HEK293 (cell line): ENCODE measurements at regions not wholly inside any gene's neighbourhood (a gene's known extent, or its start where the extent isn't known, plus 50 kb on each side); places are given as distances from the start of the nearest gene placed in this dataset.
A peak's percentile ranks its signal among the peaks of the same experiment; 100 is the strongest.

Source experiments
- GLI2 ChIP-seq: fragments of 450-650 bp; formaldehyde crosslinking; IDR thresholded peaks from 2 replicates; pipeline ENCODE4; 2017; ENCODE audit warnings: missing biosample characterization, missing genetic modification characterization, low read depth, borderline replicate concordance
- OSR2 ChIP-seq: fragments of 450-650 bp; formaldehyde crosslinking; IDR thresholded peaks from 2 replicates; pipeline ENCODE4 v1.5.1; 2016; ENCODE audit warnings: missing biosample characterization, missing genetic modification characterization
- ZEB2 ChIP-seq: fragments of 450-650 bp; formaldehyde crosslinking; IDR thresholded peaks from 2 replicates; pipeline ENCODE4 v1.5.1; 2016; ENCODE audit warnings: missing biosample characterization, missing genetic modification characterization
- ZNF10 ChIP-seq: fragments of 450-650 bp; formaldehyde crosslinking; IDR thresholded peaks from 2 replicates; pipeline ENCODE4 v1.5.1; 2017; ENCODE audit warnings: missing biosample characterization, missing genetic modification characterization
- ZNF530 ChIP-seq: fragments of 450-650 bp; formaldehyde crosslinking; IDR thresholded peaks from 2 replicates; pipeline ENCODE4 v1.5.1; 2016; ENCODE audit warnings: low read depth, missing biosample characterization, missing genetic modification characterization
- ZNF571 ChIP-seq: fragments of 450-650 bp; formaldehyde crosslinking; IDR thresholded peaks from 2 replicates; pipeline ENCODE4 v1.5.0; 2017; ENCODE audit warnings: missing biosample characterization, missing genetic modification characterization
- ZNF701 ChIP-seq: fragments of 450-650 bp; formaldehyde crosslinking; IDR thresholded peaks from 2 replicates; pipeline ENCODE4 v1.5.1; 2016; ENCODE audit warnings: missing biosample characterization, missing genetic modification characterization
- ZNF843 ChIP-seq: fragments of 450-650 bp; formaldehyde crosslinking; IDR thresholded peaks from 2 replicates; pipeline ENCODE4 v1.5.1; 2016; ENCODE audit warnings: missing biosample characterization, missing genetic modification characterization
- ZSCAN30 ChIP-seq: fragments of 450-650 bp; IDR thresholded peaks from 2 replicates; pipeline ENCODE4 v1.5.1; 2018; ENCODE audit warnings: missing biosample characterization, mild to moderate bottlenecking, missing genetic modification characterization, moderate library complexity
- TF ChIP-seq, protein P1 (sequence below): fragments of 450-650 bp; formaldehyde crosslinking; IDR thresholded peaks from 2 replicates; pipeline ENCODE4 v1.5.1; 2016; ENCODE audit warnings: missing biosample characterization, missing genetic modification characterization
- TF ChIP-seq, protein P2 (sequence below): fragments of 450-650 bp; formaldehyde crosslinking; IDR thresholded peaks from 2 replicates; pipeline ENCODE4 v1.5.1; 2016; ENCODE audit warnings: missing biosample characterization, missing genetic modification characterization
- TF ChIP-seq, protein P3 (sequence below): fragments of 450-650 bp; formaldehyde crosslinking; IDR thresholded peaks from 2 replicates; pipeline ENCODE4 v1.5.1; 2016; ENCODE audit warnings: missing biosample characterization, missing genetic modification characterization
- TF ChIP-seq, protein P4 (sequence below): fragments of 450-650 bp; formaldehyde crosslinking; IDR thresholded peaks from 2 replicates; pipeline ENCODE4 v1.5.1; 2016; ENCODE audit warnings: missing biosample characterization, missing genetic modification characterization, borderline replicate concordance
- TF ChIP-seq, protein P5 (sequence below): fragments of 450-650 bp; formaldehyde crosslinking; IDR thresholded peaks from 2 replicates; pipeline ENCODE4 v1.5.1; 2017; ENCODE audit warnings: missing biosample characterization, missing genetic modification characterization
- TF ChIP-seq, protein P6 (sequence below): fragments of 450-650 bp; formaldehyde crosslinking; IDR thresholded peaks from 2 replicates; pipeline ENCODE4 v1.5.1; 2016; ENCODE audit warnings: missing biosample characterization, missing genetic modification characterization

DNA sequence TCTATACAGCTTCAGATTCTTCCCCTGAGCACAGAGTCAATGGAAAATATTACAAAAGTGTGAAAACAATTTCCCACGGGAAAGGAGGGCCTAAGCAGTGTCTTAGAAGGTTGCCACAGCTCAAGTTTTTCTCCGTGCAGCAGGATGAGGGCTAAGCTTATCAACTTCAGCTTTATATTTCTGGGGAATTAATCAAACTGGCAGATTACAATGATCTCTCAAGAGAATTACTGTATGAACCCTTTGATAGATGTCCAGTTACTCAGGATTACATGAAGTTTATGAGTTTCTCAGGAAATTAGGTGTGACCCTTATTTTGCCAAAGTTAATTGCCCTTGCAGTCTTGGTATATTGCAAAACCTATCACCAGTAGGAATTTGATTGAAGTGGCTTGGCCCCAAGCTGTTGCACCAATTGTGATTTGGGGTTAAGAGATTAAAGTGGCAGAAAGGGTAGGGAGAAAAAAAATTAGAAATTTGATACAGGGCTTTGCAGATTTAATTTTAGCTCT, 298.4 kb downstream of the MAP2K6 start (continued):
- TF ChIP-seq, protein P1, sequence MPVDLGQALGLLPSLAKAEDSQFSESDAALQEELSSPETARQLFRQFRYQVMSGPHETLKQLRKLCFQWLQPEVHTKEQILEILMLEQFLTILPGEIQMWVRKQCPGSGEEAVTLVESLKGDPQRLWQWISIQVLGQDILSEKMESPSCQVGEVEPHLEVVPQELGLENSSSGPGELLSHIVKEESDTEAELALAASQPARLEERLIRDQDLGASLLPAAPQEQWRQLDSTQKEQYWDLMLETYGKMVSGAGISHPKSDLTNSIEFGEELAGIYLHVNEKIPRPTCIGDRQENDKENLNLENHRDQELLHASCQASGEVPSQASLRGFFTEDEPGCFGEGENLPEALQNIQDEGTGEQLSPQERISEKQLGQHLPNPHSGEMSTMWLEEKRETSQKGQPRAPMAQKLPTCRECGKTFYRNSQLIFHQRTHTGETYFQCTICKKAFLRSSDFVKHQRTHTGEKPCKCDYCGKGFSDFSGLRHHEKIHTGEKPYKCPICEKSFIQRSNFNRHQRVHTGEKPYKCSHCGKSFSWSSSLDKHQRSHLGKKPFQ = peak; percentile 92
- TF ChIP-seq ZNF10 (tag by site-specific recombination) = 0 out of 2 replicates have a peak, but pooled peaks have one; percentile 36
- TF ChIP-seq, protein P2, sequence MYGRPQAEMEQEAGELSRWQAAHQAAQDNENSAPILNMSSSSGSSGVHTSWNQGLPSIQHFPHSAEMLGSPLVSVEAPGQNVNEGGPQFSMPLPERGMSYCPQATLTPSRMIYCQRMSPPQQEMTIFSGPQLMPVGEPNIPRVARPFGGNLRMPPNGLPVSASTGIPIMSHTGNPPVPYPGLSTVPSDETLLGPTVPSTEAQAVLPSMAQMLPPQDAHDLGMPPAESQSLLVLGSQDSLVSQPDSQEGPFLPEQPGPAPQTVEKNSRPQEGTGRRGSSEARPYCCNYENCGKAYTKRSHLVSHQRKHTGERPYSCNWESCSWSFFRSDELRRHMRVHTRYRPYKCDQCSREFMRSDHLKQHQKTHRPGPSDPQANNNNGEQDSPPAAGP (tag by site-specific recombination) = no peak
- TF ChIP-seq, protein P3, sequence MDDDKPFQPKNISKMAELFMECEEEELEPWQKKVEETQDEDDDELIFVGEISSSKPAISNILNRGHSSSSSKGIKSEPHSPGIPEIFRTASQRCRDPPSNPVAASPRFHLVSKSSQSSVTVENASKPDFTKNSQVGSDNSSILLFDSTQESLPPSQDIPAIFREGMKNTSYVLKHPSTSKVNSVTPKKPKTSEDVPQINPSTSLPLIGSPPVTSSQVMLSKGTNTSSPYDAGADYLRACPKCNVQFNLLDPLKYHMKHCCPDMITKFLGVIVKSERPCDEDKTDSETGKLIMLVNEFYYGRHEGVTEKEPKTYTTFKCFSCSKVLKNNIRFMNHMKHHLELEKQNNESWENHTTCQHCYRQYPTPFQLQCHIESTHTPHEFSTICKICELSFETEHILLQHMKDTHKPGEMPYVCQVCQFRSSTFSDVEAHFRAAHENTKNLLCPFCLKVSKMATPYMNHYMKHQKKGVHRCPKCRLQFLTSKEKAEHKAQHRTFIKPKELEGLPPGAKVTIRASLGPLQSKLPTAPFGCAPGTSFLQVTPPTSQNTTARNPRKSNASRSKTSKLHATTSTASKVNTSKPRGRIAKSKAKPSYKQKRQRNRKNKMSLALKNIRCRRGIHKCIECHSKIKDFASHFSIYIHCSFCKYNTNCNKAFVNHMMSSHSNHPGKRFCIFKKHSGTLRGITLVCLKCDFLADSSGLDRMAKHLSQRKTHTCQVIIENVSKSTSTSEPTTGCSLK = no peak
- TF ChIP-seq, protein P4, sequence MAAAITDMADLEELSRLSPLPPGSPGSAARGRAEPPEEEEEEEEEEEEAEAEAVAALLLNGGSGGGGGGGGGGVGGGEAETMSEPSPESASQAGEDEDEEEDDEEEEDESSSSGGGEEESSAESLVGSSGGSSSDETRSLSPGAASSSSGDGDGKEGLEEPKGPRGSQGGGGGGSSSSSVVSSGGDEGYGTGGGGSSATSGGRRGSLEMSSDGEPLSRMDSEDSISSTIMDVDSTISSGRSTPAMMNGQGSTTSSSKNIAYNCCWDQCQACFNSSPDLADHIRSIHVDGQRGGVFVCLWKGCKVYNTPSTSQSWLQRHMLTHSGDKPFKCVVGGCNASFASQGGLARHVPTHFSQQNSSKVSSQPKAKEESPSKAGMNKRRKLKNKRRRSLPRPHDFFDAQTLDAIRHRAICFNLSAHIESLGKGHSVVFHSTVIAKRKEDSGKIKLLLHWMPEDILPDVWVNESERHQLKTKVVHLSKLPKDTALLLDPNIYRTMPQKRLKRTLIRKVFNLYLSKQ (tag by site-specific recombination) = no peak
- TF ChIP-seq ZNF701 (tag by site-specific recombination) = no peak
- TF ChIP-seq, protein P5, sequence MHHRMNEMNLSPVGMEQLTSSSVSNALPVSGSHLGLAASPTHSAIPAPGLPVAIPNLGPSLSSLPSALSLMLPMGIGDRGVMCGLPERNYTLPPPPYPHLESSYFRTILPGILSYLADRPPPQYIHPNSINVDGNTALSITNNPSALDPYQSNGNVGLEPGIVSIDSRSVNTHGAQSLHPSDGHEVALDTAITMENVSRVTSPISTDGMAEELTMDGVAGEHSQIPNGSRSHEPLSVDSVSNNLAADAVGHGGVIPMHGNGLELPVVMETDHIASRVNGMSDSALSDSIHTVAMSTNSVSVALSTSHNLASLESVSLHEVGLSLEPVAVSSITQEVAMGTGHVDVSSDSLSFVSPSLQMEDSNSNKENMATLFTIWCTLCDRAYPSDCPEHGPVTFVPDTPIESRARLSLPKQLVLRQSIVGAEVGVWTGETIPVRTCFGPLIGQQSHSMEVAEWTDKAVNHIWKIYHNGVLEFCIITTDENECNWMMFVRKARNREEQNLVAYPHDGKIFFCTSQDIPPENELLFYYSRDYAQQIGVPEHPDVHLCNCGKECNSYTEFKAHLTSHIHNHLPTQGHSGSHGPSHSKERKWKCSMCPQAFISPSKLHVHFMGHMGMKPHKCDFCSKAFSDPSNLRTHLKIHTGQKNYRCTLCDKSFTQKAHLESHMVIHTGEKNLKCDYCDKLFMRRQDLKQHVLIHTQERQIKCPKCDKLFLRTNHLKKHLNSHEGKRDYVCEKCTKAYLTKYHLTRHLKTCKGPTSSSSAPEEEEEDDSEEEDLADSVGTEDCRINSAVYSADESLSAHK (tag by site-specific recombination) = peak; percentile 79
- peak; percentile 61 for TF ChIP-seq GLI2 (tag by site-specific recombination)
- no peak for TF ChIP-seq ZNF571 (tag by site-specific recombination)
- TF ChIP-seq OSR2 (tag by site-specific recombination) = peak; percentile 96
- 0 out of 2 replicates have a peak, but pooled peaks have one; percentile 16 for TF ChIP-seq ZEB2 (tag by site-specific recombination)
- TF ChIP-seq ZSCAN30 (tag by site-specific recombination) = no peak; the same call in 1 of the 2 replicates
- no peak for TF ChIP-seq ZNF530 (tag by site-specific recombination)
- TF ChIP-seq, protein P6, sequence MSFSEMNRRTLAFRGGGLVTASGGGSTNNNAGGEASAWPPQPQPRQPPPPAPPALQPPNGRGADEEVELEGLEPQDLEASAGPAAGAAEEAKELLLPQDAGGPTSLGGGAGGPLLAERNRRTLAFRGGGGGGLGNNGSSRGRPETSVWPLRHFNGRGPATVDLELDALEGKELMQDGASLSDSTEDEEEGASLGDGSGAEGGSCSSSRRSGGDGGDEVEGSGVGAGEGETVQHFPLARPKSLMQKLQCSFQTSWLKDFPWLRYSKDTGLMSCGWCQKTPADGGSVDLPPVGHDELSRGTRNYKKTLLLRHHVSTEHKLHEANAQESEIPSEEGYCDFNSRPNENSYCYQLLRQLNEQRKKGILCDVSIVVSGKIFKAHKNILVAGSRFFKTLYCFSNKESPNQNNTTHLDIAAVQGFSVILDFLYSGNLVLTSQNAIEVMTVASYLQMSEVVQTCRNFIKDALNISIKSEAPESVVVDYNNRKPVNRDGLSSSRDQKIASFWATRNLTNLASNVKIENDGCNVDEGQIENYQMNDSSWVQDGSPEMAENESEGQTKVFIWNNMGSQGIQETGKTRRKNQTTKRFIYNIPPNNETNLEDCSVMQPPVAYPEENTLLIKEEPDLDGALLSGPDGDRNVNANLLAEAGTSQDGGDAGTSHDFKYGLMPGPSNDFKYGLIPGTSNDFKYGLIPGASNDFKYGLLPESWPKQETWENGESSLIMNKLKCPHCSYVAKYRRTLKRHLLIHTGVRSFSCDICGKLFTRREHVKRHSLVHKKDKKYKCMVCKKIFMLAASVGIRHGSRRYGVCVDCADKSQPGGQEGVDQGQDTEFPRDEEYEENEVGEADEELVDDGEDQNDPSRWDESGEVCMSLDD (tag by site-specific recombination) = no peak
- TF ChIP-seq ZNF843 (tag by site-specific recombination) = peak; percentile 97
